Stimulated activated CD4-positive, alpha-beta T cell treated with anti-CD3 and anti-CD28 coated beads, TNF-alpha, amount 100 ng/mL, for 4 hours (primary cell): ENCODE measurements at regions not wholly inside any gene's neighbourhood (a gene's known extent, or its start where the extent isn't known, plus 50 kb on each side); places are given as distances from the start of the nearest gene placed in this dataset.

Experiments used
- DNase-seq, 3 experiments: peaks; one replicate each; pipeline ENCODE4 v3.0.0-alpha.2; 2020; ENCODE audit warnings: low read depth in 3 of 3

GRCh38 chr4:66694739-66695138 lies 850.6 kb downstream of the CENPC start:
- DNase-seq, result no peak

GRCh38 chr4:66693694-66694093 lies 851.6 kb downstream of the CENPC start:
- no peak for DNase-seq

GRCh38 chr4:66691101-66691500 lies 854.2 kb downstream of the CENPC start:
- DNase-seq, result no peak

GRCh38 chr4:66688674-66689073 lies 856.6 kb downstream of the CENPC start:
- no peak for DNase-seq

GRCh38 chr4:66687459-66687858 lies 857.8 kb downstream of the CENPC start:
- no peak for DNase-seq

- no peak for DNase-seq
Observed at GRCh38 chr4:66681962-66682361, 863.3 kb downstream of the CENPC start.

- DNase-seq, result no peak
Observed at GRCh38 chr4:66667249-66667648, 878.1 kb downstream of the CENPC start.

GRCh38 chr4:66662620-66663019 lies 882.7 kb downstream of the CENPC start:
- DNase-seq, result no peak

GRCh38 chr4:66658809-66659208 lies 886.5 kb downstream of the CENPC start:
- DNase-seq, result no peak

GRCh38 chr4:66655505-66655904 lies 889.8 kb downstream of the CENPC start:
- DNase-seq, result no peak

GRCh38 chr4:66653937-66654336 lies 891.4 kb downstream of the CENPC start:
- no peak for DNase-seq

- DNase-seq, result no peak
Observed at GRCh38 chr4:66649236-66649635, 896.1 kb downstream of the CENPC start.

GRCh38 chr4:66647926-66648325 lies 897.4 kb downstream of the CENPC start:
- no peak for DNase-seq

GRCh38 chr4:66647476-66647875 lies 897.8 kb downstream of the CENPC start:
- DNase-seq, result no peak

GRCh38 chr4:66640233-66640990 lies 904.9 kb downstream of the CENPC start:
- DNase-seq, result no peak

GRCh38 chr4:66639361-66639760 lies 905.9 kb downstream of the CENPC start:
- no peak for DNase-seq

- no peak for DNase-seq
Observed at GRCh38 chr4:66636349-66636748, 909.0 kb downstream of the CENPC start.

- DNase-seq, result no peak
Observed at GRCh38 chr4:66633477-66633876, 911.8 kb downstream of the CENPC start.

GRCh38 chr4:66629927-66630326 lies 915.4 kb downstream of the CENPC start:
- no peak for DNase-seq

- no peak for DNase-seq
Observed at GRCh38 chr4:66628146-66628545, 917.2 kb downstream of the CENPC start.

- no peak for DNase-seq
Observed at GRCh38 chr4:66625480-66625879, 919.8 kb downstream of the CENPC start.

- DNase-seq, result no peak
Observed at GRCh38 chr4:66613591-66613990, 931.7 kb downstream of the CENPC start.

- no peak for DNase-seq
Observed at GRCh38 chr4:66609014-66609413, 936.3 kb downstream of the CENPC start.

- no peak for DNase-seq
Observed at GRCh38 chr4:66606908-66607307, 936.6 kb upstream of the EPHA5 start.
